Stimulated activated CD4-positive, alpha-beta T cell treated with anti-CD3 and anti-CD28 coated beads, Interleukin-4, amount 100 ng/mL, for 4 hours (primary cell): ENCODE measurements at regions not wholly inside any gene's neighbourhood (a gene's known extent, or its start where the extent isn't known, plus 50 kb on each side); places are given as distances from the start of the nearest gene placed in this dataset.
"Not testable (repeated sequence)": the region's sequence is repeated elsewhere in the genome, so short reads cannot be mapped to it uniquely, and the experiment has no call there.

ENCODE experiments used
- DNase-seq, 2 experiments: peaks; one replicate each; pipeline ENCODE4 v3.0.0-alpha.2; 2020

DNA sequence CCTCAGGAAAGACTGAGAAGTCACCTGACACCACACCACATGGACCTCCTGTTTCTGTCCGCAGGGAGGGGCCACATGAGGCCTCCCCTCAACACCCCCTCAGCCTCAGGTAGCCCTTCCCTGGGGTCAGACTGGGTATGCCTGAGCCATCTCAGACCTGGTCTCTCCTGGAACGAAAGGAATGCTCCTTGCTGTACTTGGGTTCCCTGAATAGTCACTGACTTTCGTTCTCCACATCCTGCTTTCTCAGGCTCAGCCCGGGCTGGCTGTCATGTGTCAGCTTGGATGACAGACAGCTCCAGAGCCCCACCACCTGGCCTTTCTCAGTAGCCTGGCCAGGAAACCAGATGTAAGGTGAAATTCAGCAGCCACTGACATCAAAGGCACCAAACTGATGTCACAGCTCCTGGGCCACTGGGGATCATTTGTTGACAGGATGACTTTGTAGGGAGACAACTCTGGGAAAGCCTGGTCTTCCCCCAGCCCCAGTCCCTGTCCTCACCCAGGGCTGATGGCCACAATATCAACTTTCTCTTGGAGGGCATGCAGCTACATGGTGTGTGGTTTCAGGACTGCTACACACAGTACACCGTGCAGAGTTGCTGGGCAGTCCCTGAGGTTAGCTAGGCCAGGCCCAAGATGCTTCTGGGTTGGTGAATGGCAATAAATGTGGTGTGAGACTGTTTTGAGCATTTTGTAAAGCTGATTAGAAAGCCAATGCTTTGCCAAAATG lies 141.4 kb upstream of the MRPS22 start:
- no peak for DNase-seq

DNA sequence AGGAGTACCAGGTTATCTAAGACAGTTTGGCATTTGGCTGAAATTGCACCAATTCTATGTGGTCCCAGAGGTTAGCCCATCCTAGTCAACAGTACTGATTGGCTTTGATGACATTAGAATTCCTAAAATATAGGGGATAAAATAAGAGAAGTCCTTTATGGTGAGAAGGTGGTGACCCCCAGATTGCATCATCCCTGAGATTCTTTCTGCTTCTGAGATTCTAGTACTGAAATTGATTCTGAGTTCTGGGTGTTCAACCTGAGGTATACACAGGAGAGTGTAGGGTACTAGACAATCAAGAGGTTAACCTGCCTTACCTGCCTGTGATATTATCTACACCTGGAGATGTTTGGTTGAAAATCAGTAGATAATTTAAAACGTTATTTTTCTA lies 140.9 kb upstream of the MRPS22 start:
- DNase-seq = no peak

- DNase-seq = no peak
Observed at GRCh38 chr3:139203752-139204151, 140.1 kb upstream of the MRPS22 start.

DNA sequence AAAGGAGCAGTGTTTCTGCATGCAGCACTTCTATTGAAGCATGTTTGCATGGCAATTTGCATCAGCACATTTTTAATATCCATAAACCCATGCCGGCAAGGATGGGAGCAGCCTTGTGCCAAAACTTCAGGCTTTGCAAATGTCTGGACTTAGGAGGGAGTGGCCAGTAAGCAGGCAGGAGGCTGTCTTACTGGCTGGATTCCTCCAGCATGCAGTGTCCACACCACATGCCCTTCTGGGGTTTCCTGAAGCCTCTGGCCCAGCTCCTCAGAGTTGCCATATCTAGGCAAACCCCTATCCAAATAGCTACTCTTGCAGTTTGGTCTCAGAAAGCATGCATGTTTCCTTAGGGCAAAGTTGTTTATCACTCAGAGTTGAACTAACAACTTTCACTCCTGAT lies 139.1 kb upstream of the MRPS22 start:
- no peak for DNase-seq

DNA sequence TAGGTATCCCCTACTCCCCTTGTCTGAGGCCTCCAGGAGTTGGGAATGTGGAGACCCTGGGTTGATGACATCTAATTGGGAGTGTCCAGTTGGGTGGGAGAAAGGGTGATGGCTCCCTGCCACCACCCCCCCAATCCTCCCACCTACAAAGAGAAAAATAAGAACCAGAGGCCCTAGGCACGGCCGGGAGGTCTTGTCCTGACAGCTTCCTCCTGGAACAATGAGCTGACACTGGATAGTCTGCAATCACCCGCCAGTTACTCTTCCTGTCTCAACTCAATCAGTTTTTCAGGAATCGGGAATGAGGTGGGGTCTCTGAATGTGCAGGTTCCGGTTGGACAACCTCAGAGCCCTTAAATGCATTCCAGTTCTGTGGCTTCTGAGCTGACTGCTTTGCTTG lies 129.9 kb upstream of the MRPS22 start:
- no peak for DNase-seq

GRCh38 chr3:139216958-139217357 lies 126.9 kb upstream of the MRPS22 start:
- DNase-seq = no peak

DNA sequence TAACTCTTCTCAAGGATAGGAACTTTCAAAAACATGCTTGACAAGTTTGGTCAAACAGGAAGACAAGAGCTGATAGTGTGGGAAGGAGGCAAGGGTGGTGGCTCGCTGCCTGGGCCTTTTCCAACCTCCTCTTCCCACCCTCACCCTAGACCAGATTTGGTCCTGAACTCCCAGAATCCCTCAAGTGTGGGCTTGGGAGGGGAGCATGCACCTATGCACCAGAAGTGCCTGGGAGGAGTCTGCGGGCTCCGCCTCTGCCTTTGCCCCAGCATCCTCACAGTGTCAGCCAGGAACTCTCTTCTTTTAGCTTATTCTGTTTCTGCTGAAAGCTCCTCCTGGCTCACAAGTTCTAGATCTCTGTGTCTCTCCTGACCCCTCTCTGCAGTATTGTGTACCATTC lies 126.2 kb upstream of the MRPS22 start:
- DNase-seq = no peak

DNA sequence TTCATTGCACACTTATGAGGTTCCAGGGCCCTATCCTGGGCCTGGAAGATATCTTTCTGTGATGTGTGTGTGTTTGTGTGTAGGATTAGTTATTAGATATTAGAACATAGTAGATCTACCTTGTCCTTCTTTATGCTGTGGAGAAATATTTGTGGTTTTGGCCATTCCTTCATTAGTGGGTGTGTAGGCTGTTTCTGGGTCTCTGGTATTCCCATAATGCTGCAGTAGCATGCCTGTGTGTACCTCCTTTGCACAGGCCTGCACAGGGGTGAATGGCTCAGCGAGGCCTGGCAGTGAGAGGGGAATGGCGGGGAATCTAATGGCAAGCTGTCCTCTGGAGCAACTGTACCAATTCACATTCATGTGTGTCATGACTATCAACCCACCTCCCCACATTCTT lies 125.8 kb upstream of the MRPS22 start:
- no peak for DNase-seq

- no peak for DNase-seq
Observed at GRCh38 chr3:139219463-139219862, 124.4 kb upstream of the MRPS22 start.

- no peak for DNase-seq
Observed at GRCh38 chr3:139222100-139222657, 121.6 kb upstream of the MRPS22 start.

- no peak for DNase-seq
Observed at GRCh38 chr3:139225548-139225947, 118.3 kb upstream of the MRPS22 start.

DNA sequence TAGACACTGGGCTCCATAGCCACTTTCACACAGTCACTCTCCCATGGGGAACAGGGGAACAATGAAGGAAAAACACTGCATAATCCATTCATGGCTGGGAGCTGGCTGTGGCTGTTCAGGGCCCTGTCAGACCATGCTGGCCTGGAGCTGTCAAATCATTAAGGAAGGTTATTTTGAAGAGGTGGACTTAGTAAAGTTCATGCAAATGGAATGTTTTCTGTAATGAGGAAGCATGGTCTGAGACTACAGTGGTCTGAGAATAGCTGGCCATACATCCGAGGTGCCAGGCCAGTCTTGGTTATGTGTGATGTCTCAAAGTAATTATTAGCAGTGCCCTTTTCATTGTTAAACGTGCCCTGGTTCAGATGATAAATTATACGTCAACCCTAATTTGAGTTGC lies 117.1 kb upstream of the MRPS22 start:
- no peak for DNase-seq

GRCh38 chr3:139227165-139227564 lies 116.7 kb upstream of the MRPS22 start:
- no peak for DNase-seq

DNA sequence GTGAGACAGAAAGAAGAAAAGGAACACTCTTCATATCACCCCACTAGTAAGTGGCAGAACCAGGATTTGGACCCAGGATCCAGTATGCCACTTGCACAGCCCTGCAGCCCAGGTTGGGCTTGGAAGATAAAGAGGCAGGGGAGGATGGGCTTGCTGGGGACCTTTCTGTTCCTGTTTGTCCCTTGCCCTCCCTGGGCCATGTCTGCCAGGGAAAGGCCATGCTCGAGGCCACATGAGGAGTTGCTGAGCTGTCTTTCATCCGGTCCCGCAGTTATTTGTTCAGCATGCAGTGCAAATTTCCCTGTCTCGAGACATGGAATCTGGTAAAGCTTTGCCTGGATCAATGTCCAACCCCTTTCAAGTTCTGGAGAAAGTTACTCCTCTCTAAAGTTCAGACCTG lies 116.0 kb upstream of the MRPS22 start:
- no peak for DNase-seq

DNA sequence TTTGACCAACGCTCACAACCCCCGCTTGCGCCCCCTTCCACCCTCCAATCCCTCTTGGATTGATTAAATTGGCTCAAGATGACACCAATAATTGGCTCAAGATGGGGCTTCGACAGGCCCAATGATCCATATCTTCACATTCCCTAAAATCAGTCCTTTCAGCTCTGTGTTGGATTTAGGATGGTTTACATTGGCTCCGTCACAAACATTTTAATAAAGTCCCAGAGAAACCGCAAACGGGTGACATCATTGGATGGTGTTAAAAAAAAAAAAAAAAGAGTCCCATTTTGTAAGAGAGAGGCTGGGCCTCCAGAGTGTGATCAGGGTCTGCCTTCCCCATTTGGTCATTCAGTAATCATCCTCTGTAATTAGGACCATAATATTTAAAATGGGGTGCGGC lies 113.4 kb upstream of the MRPS22 start:
- no peak for DNase-seq

DNA sequence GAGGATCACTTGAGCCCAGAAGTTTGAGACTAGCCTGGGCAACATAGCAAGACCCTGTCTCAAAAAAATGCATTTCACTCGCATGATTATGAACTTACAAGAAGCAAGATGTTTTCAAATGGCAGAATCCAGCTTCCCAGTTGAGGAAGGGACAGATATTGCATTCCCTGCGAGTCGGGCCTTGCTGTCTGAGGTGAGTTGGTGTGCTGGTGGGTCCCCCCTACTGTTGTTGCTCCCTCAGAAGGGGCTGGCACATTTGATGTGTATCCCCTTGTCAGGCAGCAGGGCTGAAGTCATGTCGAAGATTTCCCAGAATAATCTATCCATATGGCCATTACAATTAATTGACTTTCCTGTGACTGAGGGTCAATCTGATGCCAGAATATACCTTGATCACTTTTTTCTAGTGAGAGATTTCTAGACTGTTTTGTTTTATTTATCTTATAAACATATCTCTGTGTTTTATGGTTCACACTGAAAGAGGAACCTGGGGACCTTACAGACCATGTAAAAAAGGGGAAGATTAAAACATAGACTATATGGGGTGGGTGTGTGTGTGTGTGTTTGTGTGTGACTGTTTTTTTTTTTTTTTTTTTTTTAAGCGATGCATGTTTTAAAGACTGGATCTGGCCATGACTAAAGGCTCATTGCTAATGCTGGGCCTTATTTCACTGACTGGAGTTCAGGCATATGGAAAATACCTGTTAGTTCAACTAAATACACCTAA lies 112.1 kb upstream of the MRPS22 start:
- DNase-seq = no peak

- not testable (repeated sequence) for DNase-seq
Observed at GRCh38 chr3:139232341-139232740, 111.5 kb upstream of the MRPS22 start.

DNA sequence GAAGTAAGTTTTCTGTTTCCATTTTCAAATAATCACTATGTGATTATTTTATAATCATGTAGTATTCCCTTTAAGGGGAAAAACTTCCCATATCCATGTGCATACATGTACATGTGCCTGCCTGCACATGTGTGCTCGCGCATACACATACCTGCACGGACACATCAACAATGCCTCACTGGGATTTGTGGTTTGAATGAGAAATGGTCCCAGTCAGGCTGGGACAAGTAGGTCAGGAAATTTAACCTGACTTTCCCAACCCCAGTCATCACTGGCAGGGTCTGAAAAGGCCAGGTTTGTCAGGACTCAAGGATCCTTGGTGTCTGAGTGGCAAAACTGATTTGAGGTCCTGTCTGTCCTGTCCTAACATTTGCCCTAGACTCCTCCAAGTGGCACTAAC lies 109.3 kb upstream of the MRPS22 start:
- no peak for DNase-seq

DNA sequence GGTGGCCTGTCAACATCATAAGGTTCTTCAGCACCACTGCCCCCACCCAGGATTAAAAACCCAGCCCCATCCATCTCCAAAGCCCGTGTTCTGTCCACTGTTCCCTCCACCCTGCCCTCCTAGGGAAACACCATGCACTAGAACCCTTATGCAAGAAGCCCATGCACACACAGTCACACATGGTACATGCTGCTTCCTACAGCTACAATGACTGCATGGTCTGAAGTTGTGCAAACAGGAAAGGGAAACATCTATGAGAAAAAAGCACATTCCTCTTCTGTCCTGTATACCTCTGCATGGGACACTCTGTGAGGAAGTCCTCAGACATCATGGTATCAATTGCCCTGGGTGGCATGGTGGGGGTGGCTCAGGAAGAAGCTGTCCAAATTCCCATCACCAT lies 108.6 kb upstream of the MRPS22 start:
- no peak for DNase-seq

DNA sequence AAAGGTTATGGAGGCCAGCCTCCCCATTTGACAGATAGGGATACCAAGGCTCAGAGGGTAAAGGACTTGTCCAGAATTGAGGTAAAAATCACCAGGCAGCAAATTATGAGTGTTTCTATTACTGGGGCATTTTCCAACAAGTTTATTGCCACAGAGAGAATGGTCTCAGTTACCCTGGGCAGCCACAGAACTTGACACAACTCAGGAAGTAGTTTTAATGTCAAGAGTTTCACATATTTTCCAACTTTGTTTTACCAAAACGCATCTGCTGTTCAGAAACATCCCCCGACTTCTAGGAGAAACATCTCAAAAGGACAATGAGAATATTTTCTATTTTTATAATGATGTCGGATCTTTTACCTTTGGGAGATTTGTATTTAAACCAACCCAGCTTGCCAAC lies 107.5 kb upstream of the MRPS22 start:
- DNase-seq = no peak

GRCh38 chr3:139238281-139239030 lies 105.4 kb upstream of the MRPS22 start:
- DNase-seq = no peak

DNA sequence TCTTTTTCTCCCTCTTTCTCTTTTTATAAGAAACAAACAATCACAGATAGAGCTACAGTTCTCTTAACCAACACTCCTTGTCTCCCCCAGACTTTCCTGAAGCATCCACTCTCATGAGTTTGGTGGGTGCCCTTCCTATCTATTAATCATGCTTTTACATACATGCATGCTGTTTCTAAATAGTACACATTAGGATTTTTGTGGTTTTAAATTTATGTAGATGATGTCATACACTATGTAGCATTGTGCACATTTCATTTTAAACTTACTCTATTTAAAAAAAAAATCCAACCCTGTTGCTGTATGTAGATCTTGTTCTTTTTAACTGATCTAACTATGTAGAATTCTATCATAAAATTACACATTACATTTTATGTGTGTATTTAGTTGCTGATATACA lies 104.3 kb upstream of the MRPS22 start:
- no peak for DNase-seq

- no peak for DNase-seq
Observed at GRCh38 chr3:139241783-139242182, 102.0 kb upstream of the MRPS22 start.

GRCh38 chr3:139243710-139244109 lies 100.1 kb upstream of the MRPS22 start:
- no peak for DNase-seq
